ENCODE measurements at regions not wholly inside any gene's neighbourhood (a gene's known extent, or its start where the extent isn't known, plus 50 kb on each side); places are given as distances from the start of the nearest gene placed in this dataset.
A peak's percentile ranks its signal among the peaks of the same experiment; 100 is the strongest.

DNA sequence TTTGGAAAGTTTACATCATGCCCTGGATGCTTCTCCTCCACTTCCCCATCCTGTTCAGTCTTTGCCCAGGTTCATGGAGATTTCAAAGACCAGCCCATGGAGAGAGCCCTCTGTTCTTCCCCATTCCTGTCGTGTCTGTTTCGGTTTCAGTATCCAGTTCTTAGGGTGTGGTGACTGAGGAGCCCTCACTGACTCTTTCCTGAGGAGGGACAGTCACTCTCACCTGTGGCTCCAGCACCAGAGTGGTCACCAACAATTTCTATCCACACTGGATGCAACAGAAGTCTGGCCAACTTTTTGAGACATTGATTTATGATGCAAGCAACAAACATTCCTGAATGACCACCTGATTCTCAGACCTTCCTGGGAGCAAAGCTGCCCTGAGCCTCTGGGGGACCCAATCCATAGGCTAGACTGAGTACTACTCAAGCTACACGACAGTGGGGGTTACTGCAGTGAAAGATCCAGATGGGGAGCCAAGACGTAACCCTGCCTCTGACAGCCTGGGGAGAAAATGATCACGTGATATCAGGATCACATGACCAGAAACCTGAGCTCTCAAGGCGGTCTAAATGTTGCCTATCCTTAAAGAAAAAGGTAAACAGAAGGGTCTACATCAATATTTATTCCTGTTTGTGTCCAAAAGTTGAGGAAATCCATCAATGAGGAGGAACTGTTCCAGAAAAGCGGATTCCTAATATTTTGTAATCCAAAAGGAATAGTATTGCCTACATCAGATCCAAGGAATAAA is 76.2 kb upstream of the VPREB1 start:
- H3K9ac ChIP-seq (ENCODE audit: low read length): peak overlapping the region; percentile 68
- H4K20me1 ChIP-seq (ENCODE audit: insufficient read depth, low read length): no peaks in the 10 kb centered on the region
- no peaks in the 10 kb centered on the region for H3K79me2 ChIP-seq (ENCODE audit: insufficient read depth, low read length)
- peaks cover 81% of the 10 kb centered on the region for H3K4me1 ChIP-seq (ENCODE audit: insufficient read depth, low read length, severe bottlenecking)
- no peaks in the 10 kb centered on the region for H3K27me3 ChIP-seq (ENCODE audit: insufficient read depth, low read length)
- TF ChIP-seq, protein P1, sequence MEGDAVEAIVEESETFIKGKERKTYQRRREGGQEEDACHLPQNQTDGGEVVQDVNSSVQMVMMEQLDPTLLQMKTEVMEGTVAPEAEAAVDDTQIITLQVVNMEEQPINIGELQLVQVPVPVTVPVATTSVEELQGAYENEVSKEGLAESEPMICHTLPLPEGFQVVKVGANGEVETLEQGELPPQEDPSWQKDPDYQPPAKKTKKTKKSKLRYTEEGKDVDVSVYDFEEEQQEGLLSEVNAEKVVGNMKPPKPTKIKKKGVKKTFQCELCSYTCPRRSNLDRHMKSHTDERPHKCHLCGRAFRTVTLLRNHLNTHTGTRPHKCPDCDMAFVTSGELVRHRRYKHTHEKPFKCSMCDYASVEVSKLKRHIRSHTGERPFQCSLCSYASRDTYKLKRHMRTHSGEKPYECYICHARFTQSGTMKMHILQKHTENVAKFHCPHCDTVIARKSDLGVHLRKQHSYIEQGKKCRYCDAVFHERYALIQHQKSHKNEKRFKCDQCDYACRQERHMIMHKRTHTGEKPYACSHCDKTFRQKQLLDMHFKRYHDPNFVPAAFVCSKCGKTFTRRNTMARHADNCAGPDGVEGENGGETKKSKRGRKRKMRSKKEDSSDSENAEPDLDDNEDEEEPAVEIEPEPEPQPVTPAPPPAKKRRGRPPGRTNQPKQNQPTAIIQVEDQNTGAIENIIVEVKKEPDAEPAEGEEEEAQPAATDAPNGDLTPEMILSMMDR (IDR thresholded peaks at IDR 0.05; ENCODE audit: low read length): no peak
- TF ChIP-seq EZH2 (IDR thresholded peaks at IDR 0.05; ENCODE audit: borderline replicate concordance, low read length): no peak
- peak overlapping the region; percentile 98 for H3K27ac ChIP-seq (ENCODE audit: low read depth, low read length, poor library complexity, severe bottlenecking)
- H3K9me3 ChIP-seq (ENCODE audit: low read length): no peaks in the 10 kb centered on the region
- peak overlapping the region; percentile 83 for H3K4me2 ChIP-seq (ENCODE audit: low read length)
- H3K4me3 ChIP-seq (ENCODE audit: low read depth, low read length, poor library complexity, severe bottlenecking): peak overlapping the region; percentile 55
- no peaks in the 10 kb centered on the region for H3K9me2 ChIP-seq (ENCODE audit: low read depth, low read length)
- H3F3A ChIP-seq (ENCODE audit: insufficient read depth, low read length): no peaks in the 10 kb centered on the region; the same call in 1 of the 2 replicates
- no peaks in the 10 kb centered on the region for H3K36me3 ChIP-seq (ENCODE audit: insufficient read depth, low read length)
- no peak overlapping the region for H2AFZ ChIP-seq (ENCODE audit: low read length)

DNA sequence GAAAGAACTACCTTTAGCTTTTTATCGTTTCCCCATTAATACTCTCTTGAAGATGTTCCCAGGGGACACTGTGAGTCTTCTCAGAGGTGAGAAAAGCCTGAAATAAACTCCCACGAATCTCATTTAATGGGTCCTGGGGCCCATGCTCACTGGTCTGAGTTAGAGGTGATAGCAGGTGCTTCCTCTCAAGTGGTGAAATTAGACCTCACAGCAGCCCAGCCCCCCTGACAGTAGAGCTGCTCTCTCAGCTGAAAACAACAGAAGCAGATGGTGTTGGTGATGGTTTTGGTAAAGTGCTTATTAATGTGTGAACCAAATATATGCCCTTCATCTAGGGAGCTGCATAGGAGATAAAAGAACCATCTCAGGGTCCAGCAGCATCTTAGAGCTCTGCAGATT is 76.8 kb upstream of the VPREB1 start:
- Histone ChIP-seq H3K9ac (ENCODE audit: low read length) (peak overlapping the region; percentile 68), H3F3A (ENCODE audit: insufficient read depth, low read length) (no peaks in the 10 kb centered on the region; the same call in 1 of the 2 replicates), H3K36me3 (ENCODE audit: insufficient read depth, low read length) (no peaks in the 10 kb centered on the region), H2AFZ (ENCODE audit: low read length) (no peak overlapping the region), H4K20me1 (ENCODE audit: insufficient read depth, low read length) (no peaks in the 10 kb centered on the region), H3K9me3 (ENCODE audit: low read length) (no peaks in the 10 kb centered on the region), H3K4me1 (ENCODE audit: insufficient read depth, low read length, severe bottlenecking) (peaks cover 86% of the 10 kb centered on the region), H3K4me2 (ENCODE audit: low read length) (peak overlapping the region; percentile 83), H3K79me2 (ENCODE audit: insufficient read depth, low read length) (no peaks in the 10 kb centered on the region), H3K9me2 (ENCODE audit: low read depth, low read length) (no peaks in the 10 kb centered on the region), H3K4me3 (ENCODE audit: low read depth, low read length, poor library complexity, severe bottlenecking) (peak overlapping the region; percentile 55), H3K27me3 (ENCODE audit: insufficient read depth, low read length) (no peaks in the 10 kb centered on the region), H3K27ac (ENCODE audit: low read depth, low read length, poor library complexity, severe bottlenecking) (peak overlapping the region; percentile 98)
- TF ChIP-seq EZH2 (IDR thresholded peaks at IDR 0.05; ENCODE audit: borderline replicate concordance, low read length): no peak
- TF ChIP-seq, protein P1 (IDR thresholded peaks at IDR 0.05; ENCODE audit: low read length): no peak

DNA sequence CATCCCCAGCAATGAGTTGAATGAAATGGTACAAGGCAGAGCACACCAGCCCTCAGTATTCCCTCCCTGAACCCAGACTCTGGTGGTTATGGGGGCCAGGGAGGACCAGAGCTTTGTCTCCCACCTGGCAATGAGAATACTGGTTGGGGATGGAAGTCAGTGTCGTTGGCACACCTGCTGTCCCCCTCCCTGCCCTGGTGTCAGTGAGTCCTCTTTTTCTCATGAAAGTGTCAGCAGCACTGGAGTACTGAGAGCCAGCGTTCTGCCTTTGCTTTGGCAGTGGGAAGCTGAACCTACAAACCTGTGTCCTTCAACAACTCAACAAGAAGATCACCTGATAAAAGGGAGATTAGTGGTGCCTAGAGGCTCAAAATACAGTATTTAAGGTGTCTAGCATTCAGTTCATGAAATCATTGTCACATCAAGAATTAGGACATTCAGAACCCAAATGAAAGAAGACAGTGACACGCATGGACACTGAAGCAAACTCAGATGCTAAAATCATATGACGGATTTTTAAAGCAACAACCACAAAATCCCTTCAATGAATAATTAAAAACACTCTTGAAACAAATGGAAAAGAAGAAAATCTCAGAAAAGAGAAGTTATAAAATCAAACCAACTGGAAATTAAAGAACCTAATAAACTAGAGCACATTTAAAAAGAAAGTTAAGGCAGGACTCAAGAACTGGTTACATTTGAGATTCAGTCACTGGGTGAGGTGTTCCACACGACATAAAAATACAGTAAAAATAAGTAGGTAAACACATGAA is 77.5 kb upstream of the VPREB1 start:
- Histone ChIP-seq H3K4me1 (ENCODE audit: insufficient read depth, low read length, severe bottlenecking) (peaks cover 93% of the 10 kb centered on the region), H3K36me3 (ENCODE audit: insufficient read depth, low read length) (no peaks in the 10 kb centered on the region), H2AFZ (ENCODE audit: low read length) (no peak overlapping the region), H3K27ac (ENCODE audit: low read depth, low read length, poor library complexity, severe bottlenecking) (peak overlapping the region; percentile 98), H3K9me2 (ENCODE audit: low read depth, low read length) (no peaks in the 10 kb centered on the region), H3K4me2 (ENCODE audit: low read length) (peak overlapping the region; percentile 83), H4K20me1 (ENCODE audit: insufficient read depth, low read length) (no peaks in the 10 kb centered on the region), H3K9me3 (ENCODE audit: low read length) (no peaks in the 10 kb centered on the region), H3K9ac (ENCODE audit: low read length) (peak overlapping the region; percentile 68), H3K27me3 (ENCODE audit: insufficient read depth, low read length) (no peaks in the 10 kb centered on the region), H3K79me2 (ENCODE audit: insufficient read depth, low read length) (no peaks in the 10 kb centered on the region), H3K4me3 (ENCODE audit: low read depth, low read length, poor library complexity, severe bottlenecking) (peak overlapping the region; percentile 28), H3F3A (ENCODE audit: insufficient read depth, low read length) (no peaks in the 10 kb centered on the region; the same call in 1 of the 2 replicates)
- no peak for TF ChIP-seq EZH2 (IDR thresholded peaks at IDR 0.05; ENCODE audit: borderline replicate concordance, low read length)
- TF ChIP-seq, protein P1 (IDR thresholded peaks at IDR 0.05; ENCODE audit: low read length): no peak

Measured in OCI-LY1 (cell line).